SK-N-SH treated with all-trans-retinoic acid at 6 μM for 48 hours (cell line): ENCODE measurements at regions not wholly inside any gene's neighbourhood (a gene's known extent, or its start where the extent isn't known, plus 50 kb on each side); places are given as distances from the start of the nearest gene placed in this dataset.

Experiments used
- ATAC-seq: fragments of 200-7000 bp; cut with Tn5 transposase; 3 replicates; pipeline ENCODE4 v1.9.1; 2020; ENCODE audit warnings: mild to moderate bottlenecking, moderate library complexity
- ARNTL ChIP-seq: fragments of 450-650 bp; formaldehyde crosslinking; IDR thresholded peaks from 2 replicates; pipeline ENCODE4 v1.5.0; 2020; ENCODE audit warnings: low read depth, mild to moderate bottlenecking, moderate library complexity, borderline replicate concordance
- BACH2 ChIP-seq: fragments of 250-450 bp; sonication (Bioruptor Pico); IDR thresholded peaks from 2 replicates; pipeline ENCODE4 v1.9.0; 2021; ENCODE audit warnings: mild to moderate bottlenecking, borderline replicate concordance
- CSRNP3 ChIP-seq: fragments of 250-450 bp; sonication (Bioruptor Pico); IDR thresholded peaks from 2 replicates; pipeline ENCODE4 v1.5.1; 2021; ENCODE audit warnings: mild to moderate bottlenecking, moderate library complexity
- ESRRG ChIP-seq: fragments of 250-450 bp; sonication (Bioruptor Pico); IDR thresholded peaks from 2 replicates; pipeline ENCODE4 v1.6.1; 2021; ENCODE audit warnings: mild to moderate bottlenecking
- GLIS3 ChIP-seq: fragments of 250-450 bp; sonication (Bioruptor Pico); IDR thresholded peaks from 2 replicates; pipeline ENCODE4 v1.5.0; 2020; ENCODE audit warnings: mild to moderate bottlenecking, moderate library complexity
- ISL1 ChIP-seq: fragments of 250-450 bp; sonication (Bioruptor Pico); IDR thresholded peaks from 2 replicates; pipeline ENCODE4 v2.1.2; 2022; ENCODE audit warnings: mild to moderate bottlenecking, moderate library complexity
- OSR1 ChIP-seq: fragments of 250-450 bp; sonication (Bioruptor Pico); IDR thresholded peaks from 2 replicates; pipeline ENCODE4 v1.8.0; 2022; ENCODE audit warnings: moderate library complexity, mild to moderate bottlenecking, inconsistent platforms
- RARB ChIP-seq: fragments of 250-450 bp; sonication (Bioruptor Pico); IDR thresholded peaks from 2 replicates; pipeline ENCODE4 v1.8.0; 2021; ENCODE audit warnings: mild to moderate bottlenecking, moderate library complexity
- SNAI2 ChIP-seq: fragments of 250-450 bp; sonication (Bioruptor Pico); IDR thresholded peaks from 2 replicates; pipeline ENCODE4 v1.5.0; 2020; ENCODE audit warnings: mild to moderate bottlenecking, moderate library complexity
- TCF4 ChIP-seq: fragments of 250-450 bp; sonication (Bioruptor Pico); IDR thresholded peaks from 2 replicates; pipeline ENCODE4 v1.8.0; 2021; ENCODE audit warnings: mild to moderate bottlenecking, moderate library complexity, borderline replicate concordance
- TOX ChIP-seq: fragments of 250-450 bp; sonication (Bioruptor Pico); IDR thresholded peaks from 2 replicates; pipeline ENCODE4 v1.8.0; 2021; ENCODE audit warnings: mild to moderate bottlenecking, moderate library complexity, borderline replicate concordance
- TSHZ2 ChIP-seq: fragments of 250-450 bp; sonication (Bioruptor Pico); IDR thresholded peaks from 2 replicates; pipeline ENCODE4 v1.5.0; 2020; ENCODE audit warnings: mild to moderate bottlenecking, moderate library complexity
- ZC3H10 ChIP-seq: fragments of 250-450 bp; sonication (Bioruptor Pico); IDR thresholded peaks from 2 replicates; pipeline ENCODE4 v1.5.1; 2021; ENCODE audit warnings: mild to moderate bottlenecking, moderate library complexity
- ZFP3 ChIP-seq: fragments of 250-450 bp; sonication (Bioruptor Pico); IDR thresholded peaks from 2 replicates; pipeline ENCODE4 v1.5.0; 2020; ENCODE audit warnings: mild to moderate bottlenecking, moderate library complexity
- ZFP30 ChIP-seq: fragments of 450-650 bp; formaldehyde crosslinking; IDR thresholded peaks from 2 replicates; pipeline ENCODE4 v1.5.0; 2022; ENCODE audit warnings: mild to moderate bottlenecking, moderate library complexity
- ZNF70 ChIP-seq: fragments of 450-650 bp; formaldehyde crosslinking; IDR thresholded peaks from 2 replicates; pipeline ENCODE4 v1.5.0; 2020; ENCODE audit warnings: mild to moderate bottlenecking, moderate library complexity
- TF ChIP-seq, protein P1 (sequence below): fragments of 250-450 bp; sonication (Bioruptor Pico); IDR thresholded peaks from 2 replicates; pipeline ENCODE4 v1.8.0; 2021; ENCODE audit warnings: low read depth, mild to moderate bottlenecking, moderate library complexity, borderline replicate concordance
- TF ChIP-seq, protein P2 (sequence below): fragments of 250-450 bp; sonication (Bioruptor Pico); IDR thresholded peaks from 2 replicates; pipeline ENCODE4 v1.5.1; 2020; ENCODE audit warnings: low read depth, mild to moderate bottlenecking, moderate library complexity
- TF ChIP-seq, protein P3 (sequence below): fragments of 250-450 bp; sonication (Bioruptor Pico); IDR thresholded peaks from 2 replicates; pipeline ENCODE4 v1.8.0; 2020; ENCODE audit warnings: mild to moderate bottlenecking, moderate library complexity, borderline replicate concordance

GRCh38 chr1:242839101-242839500 is 314.6 kb upstream of the PLD5 start:
- ATAC-seq = no peak
- no peak for TF ChIP-seq BACH2 (CRISPR knock-in tag)
- TF ChIP-seq TOX = no peak
- no peak for TF ChIP-seq TCF4
- TF ChIP-seq ZNF70 = no peak
- no peak for TF ChIP-seq TSHZ2
- TF ChIP-seq ISL1 (CRISPR knock-in tag) = no peak
- TF ChIP-seq, protein P1, sequence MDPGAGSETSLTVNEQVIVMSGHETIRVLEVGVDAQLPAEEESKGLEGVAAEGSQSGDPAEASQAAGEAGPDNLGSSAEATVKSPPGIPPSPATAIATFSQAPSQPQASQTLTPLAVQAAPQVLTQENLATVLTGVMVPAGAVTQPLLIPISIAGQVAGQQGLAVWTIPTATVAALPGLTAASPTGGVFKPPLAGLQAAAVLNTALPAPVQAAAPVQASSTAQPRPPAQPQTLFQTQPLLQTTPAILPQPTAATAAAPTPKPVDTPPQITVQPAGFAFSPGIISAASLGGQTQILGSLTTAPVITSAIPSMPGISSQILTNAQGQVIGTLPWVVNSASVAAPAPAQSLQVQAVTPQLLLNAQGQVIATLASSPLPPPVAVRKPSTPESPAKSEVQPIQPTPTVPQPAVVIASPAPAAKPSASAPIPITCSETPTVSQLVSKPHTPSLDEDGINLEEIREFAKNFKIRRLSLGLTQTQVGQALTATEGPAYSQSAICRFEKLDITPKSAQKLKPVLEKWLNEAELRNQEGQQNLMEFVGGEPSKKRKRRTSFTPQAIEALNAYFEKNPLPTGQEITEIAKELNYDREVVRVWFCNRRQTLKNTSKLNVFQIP = no peak
- TF ChIP-seq ESRRG (CRISPR knock-in tag) = no peak
- TF ChIP-seq, protein P2, sequence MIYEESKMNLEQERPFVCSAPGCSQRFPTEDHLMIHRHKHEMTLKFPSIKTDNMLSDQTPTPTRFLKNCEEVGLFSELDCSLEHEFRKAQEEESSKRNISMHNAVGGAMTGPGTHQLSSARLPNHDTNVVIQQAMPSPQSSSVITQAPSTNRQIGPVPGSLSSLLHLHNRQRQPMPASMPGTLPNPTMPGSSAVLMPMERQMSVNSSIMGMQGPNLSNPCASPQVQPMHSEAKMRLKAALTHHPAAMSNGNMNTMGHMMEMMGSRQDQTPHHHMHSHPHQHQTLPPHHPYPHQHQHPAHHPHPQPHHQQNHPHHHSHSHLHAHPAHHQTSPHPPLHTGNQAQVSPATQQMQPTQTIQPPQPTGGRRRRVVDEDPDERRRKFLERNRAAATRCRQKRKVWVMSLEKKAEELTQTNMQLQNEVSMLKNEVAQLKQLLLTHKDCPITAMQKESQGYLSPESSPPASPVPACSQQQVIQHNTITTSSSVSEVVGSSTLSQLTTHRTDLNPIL (CRISPR knock-in tag) = no peak
- TF ChIP-seq OSR1 (CRISPR knock-in tag) = no peak
- TF ChIP-seq SNAI2 (CRISPR knock-in tag) = no peak
- TF ChIP-seq, protein P3, sequence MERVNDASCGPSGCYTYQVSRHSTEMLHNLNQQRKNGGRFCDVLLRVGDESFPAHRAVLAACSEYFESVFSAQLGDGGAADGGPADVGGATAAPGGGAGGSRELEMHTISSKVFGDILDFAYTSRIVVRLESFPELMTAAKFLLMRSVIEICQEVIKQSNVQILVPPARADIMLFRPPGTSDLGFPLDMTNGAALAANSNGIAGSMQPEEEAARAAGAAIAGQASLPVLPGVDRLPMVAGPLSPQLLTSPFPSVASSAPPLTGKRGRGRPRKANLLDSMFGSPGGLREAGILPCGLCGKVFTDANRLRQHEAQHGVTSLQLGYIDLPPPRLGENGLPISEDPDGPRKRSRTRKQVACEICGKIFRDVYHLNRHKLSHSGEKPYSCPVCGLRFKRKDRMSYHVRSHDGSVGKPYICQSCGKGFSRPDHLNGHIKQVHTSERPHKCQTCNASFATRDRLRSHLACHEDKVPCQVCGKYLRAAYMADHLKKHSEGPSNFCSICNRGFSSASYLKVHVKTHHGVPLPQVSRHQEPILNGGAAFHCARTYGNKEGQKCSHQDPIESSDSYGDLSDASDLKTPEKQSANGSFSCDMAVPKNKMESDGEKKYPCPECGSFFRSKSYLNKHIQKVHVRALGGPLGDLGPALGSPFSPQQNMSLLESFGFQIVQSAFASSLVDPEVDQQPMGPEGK (CRISPR knock-in tag) = no peak
- TF ChIP-seq ZFP30 = no peak
- TF ChIP-seq, all 23 proteins: peak for 0

GRCh38 chr1:242836423-242836822 is 311.9 kb upstream of the PLD5 start:
- no peak for ATAC-seq
- no peak for TF ChIP-seq TSHZ2
- no peak for TF ChIP-seq GLIS3 (CRISPR knock-in tag)
- TF ChIP-seq OSR1 (CRISPR knock-in tag) = no peak
- TF ChIP-seq RARB = no peak
- no peak for TF ChIP-seq ARNTL (CRISPR knock-in tag)
- no peak for TF ChIP-seq ZC3H10 (CRISPR knock-in tag)
- TF ChIP-seq ZNF70 = no peak
- TF ChIP-seq, protein P3 (CRISPR knock-in tag) = no peak
- TF ChIP-seq ZFP30 = no peak

DNA sequence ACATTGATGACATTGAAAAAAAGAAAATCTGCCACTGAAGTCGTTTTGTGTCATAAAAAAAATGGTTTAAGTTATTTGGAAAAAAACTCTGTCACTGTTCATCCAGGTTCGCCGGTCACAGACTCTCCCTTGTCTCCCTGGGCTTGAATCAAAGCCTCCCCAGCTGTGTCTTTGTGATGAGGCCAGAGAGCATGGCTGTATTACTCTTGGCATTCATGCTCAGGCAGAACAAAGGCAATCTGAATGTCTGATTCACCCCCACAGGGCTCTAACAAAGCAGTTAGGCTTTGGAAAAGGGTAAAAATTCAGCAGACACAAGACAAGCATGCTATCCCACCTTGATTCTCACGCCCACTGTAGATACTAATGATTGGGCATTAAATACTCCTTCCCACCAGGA is 304.3 kb upstream of the PLD5 start:
- TF ChIP-seq CSRNP3 = no peak
- no peak for TF ChIP-seq ZFP3 (CRISPR knock-in tag)
- no peak for ATAC-seq
